Endothelial cell (in vitro differentiated cells): ENCODE measurements at regions not wholly inside any gene's neighbourhood (a gene's known extent, or its start where the extent isn't known, plus 50 kb on each side); places are given as distances from the start of the nearest gene placed in this dataset.

Source experiments
- DNase-seq: peaks from one replicate; pipeline ENCODE4 v3.0.0; 2021; ENCODE audit warnings: low spot score
- H3K27ac Mint-ChIP-seq: one replicate; pipeline ENCODE4 v1.8.0; 2021; ENCODE audit warnings: mixed read lengths, inconsistent platforms; ENCODE audit not compliant: unreplicated experiment
- H3K27me3 Mint-ChIP-seq: one replicate; pipeline ENCODE4 v1.8.0; 2021; ENCODE audit warnings: mild to moderate bottlenecking, moderate library complexity, mixed read lengths, inconsistent platforms; ENCODE audit not compliant: unreplicated experiment
- H3K36me3 Mint-ChIP-seq: one replicate; pipeline ENCODE4 v1.8.0; 2021; ENCODE audit warnings: mild to moderate bottlenecking, low read depth, mixed read lengths, inconsistent platforms; ENCODE audit not compliant: unreplicated experiment
- H3K4me1 Mint-ChIP-seq: one replicate; pipeline ENCODE4 v1.8.0; 2021; ENCODE audit warnings: mild to moderate bottlenecking, mixed read lengths, inconsistent platforms; ENCODE audit not compliant: unreplicated experiment
- H3K4me3 Mint-ChIP-seq: one replicate; pipeline ENCODE4 v1.8.0; 2021; ENCODE audit warnings: mild to moderate bottlenecking, mixed read lengths, inconsistent platforms; ENCODE audit not compliant: unreplicated experiment
- H3K9me3 Mint-ChIP-seq: one replicate; pipeline ENCODE4 v1.8.0; 2021; ENCODE audit warnings: mixed read lengths, inconsistent platforms; ENCODE audit not compliant: unreplicated experiment
- TF ChIP-seq, protein P1 (sequence below): fragments of 200-600 bp; sonication (generic); IDR thresholded peaks from one replicate; pipeline ENCODE4 v1.5.0; 2021; ENCODE audit warnings: antibody characterized with exemption; ENCODE audit not compliant: unreplicated experiment

DNA sequence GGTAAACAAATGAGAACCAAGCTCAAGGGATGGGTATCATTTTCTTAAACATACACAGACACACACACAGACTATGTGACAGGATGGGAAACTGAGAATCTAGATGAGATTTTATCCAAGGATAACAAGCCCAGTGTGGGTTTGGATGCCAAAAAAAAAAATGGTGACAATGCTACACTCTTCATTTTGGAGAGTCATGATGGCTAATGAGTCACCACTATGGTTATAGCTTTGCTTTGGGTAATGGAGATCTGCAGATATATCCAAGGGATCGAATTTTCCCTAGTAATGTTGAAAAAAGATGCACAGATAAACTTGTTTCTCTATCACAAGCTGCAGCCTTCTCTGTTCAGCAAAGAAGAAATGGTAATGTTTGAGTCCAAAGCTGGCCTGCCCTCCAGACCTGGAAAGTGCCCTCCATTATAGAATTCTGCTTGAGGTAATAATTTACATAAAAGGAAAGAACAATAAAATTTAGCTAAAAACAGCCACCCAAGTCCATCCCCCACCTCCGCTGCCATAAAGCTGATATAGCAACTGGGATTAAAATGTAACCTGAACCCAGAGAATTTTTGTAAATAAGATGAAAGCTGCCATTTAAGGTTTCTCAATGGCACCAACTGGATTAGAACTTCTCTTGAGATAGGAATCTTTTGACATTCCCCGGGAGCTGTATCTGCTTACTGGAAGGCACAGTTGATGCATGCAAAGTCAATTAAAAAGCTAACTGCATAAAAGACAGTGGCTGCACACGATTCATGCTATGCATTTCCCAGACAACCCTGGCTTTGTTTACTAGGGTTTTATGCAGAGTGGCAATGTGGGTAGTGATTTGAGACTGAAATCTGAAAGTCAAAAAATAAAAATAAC is 395.2 kb upstream of the LYPLAL1 start:
- Mint-ChIP-seq H3K27ac (no peak overlapping the region), H3K36me3 (no peaks in the 10 kb centered on the region), H3K9me3 (no peaks in the 10 kb centered on the region), H3K4me3 (no peak overlapping the region), H3K4me1 (no peaks in the 10 kb centered on the region), H3K27me3 (no peaks in the 10 kb centered on the region)
- TF ChIP-seq, protein P1, sequence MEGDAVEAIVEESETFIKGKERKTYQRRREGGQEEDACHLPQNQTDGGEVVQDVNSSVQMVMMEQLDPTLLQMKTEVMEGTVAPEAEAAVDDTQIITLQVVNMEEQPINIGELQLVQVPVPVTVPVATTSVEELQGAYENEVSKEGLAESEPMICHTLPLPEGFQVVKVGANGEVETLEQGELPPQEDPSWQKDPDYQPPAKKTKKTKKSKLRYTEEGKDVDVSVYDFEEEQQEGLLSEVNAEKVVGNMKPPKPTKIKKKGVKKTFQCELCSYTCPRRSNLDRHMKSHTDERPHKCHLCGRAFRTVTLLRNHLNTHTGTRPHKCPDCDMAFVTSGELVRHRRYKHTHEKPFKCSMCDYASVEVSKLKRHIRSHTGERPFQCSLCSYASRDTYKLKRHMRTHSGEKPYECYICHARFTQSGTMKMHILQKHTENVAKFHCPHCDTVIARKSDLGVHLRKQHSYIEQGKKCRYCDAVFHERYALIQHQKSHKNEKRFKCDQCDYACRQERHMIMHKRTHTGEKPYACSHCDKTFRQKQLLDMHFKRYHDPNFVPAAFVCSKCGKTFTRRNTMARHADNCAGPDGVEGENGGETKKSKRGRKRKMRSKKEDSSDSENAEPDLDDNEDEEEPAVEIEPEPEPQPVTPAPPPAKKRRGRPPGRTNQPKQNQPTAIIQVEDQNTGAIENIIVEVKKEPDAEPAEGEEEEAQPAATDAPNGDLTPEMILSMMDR: no peak
- no peak for DNase-seq

DNA sequence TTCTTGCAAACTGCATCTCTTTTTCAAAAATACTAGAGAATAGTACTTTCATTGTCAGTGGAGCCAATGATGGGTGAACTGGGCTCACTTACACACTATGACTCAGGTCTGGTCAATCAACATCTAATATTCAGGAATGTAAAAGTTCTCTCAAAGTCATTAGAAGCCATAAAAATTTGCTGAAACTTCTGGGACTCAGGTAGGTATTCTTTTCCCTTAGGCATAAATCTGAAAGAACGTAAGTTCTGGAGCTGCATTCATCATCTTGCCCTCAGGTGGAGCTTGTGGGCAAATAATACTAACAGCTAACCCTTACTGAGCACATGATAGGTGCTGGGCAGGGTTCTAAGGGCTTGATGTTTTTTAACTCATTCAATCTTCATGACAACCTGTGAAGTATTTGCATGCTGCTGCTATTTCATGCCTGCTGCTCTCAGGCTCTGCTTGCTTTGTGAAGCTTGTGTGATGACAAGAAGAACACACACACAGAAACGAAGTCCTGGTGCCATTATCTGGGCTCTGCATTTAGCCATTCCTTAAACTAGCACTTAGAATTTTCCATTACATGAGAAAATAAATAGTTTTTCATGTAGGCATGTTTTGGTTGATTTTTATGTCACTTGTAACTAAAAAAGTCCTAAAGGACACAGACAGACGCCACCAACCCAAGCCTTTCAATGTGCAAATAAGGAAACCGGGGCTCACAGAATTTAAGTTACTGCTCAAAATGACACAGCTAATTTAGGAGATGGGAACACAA is 394.2 kb upstream of the LYPLAL1 start:
- TF ChIP-seq, protein P1: no peak
- H3K4me1 Mint-ChIP-seq: no peaks in the 10 kb centered on the region
- no peaks in the 10 kb centered on the region for H3K27me3 Mint-ChIP-seq
- no peaks in the 10 kb centered on the region for H3K36me3 Mint-ChIP-seq
- no peak for DNase-seq
- H3K27ac Mint-ChIP-seq: no peak overlapping the region
- H3K9me3 Mint-ChIP-seq: no peaks in the 10 kb centered on the region
- no peak overlapping the region for H3K4me3 Mint-ChIP-seq

DNA sequence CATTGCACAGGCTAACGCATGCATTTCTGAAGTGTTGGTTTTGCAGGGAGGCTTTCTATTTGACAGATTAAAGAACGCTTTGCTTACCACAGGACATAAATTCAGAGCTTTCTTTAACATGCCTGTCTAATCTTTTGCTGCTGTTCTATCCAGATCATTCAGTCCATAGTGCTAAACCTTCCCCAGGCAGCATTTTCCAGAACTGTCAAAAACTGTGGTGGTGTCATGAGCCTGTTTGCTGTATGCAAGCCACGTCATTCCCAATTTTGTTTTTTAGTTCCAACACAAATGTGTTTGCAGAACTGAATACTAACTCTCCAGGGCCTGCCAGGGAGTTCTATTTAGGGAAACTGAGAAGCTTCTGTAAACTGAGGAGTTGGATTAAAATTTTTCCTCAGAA is 390.5 kb upstream of the LYPLAL1 start:
- no peaks in the 10 kb centered on the region for H3K9me3 Mint-ChIP-seq
- no peak overlapping the region for H3K27ac Mint-ChIP-seq
- TF ChIP-seq, protein P1: no peak

DNA sequence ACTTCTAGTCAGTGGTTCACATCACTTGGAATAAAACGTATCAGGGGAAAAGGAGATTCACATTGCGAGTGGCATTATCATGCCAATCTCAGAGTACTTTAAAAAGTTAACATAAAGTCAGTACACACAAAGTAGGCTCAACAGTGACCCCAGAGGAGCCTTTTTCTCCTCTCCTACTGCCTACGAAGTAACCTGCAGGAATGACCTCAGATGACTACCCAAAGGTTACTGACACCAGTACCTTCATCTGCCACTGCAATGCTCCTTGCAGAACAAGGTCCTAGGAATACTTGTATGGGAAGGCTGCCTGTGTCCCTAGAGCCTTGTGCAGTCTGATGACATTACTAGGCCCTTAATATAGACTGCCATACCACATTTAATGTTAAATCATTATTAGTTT is 389.8 kb upstream of the LYPLAL1 start:
- TF ChIP-seq, protein P1: no peak
- no peaks in the 10 kb centered on the region for H3K4me1 Mint-ChIP-seq
- no peak overlapping the region for H3K27ac Mint-ChIP-seq
- H3K27me3 Mint-ChIP-seq: no peaks in the 10 kb centered on the region
- H3K4me3 Mint-ChIP-seq: no peak overlapping the region
- no peaks in the 10 kb centered on the region for H3K9me3 Mint-ChIP-seq
- no peaks in the 10 kb centered on the region for H3K36me3 Mint-ChIP-seq
- no peak for DNase-seq

More for the DNA sequence above, 390.5 kb upstream of the LYPLAL1 start:
- DNase-seq: no peak
- H3K36me3 Mint-ChIP-seq: no peaks in the 10 kb centered on the region
- no peaks in the 10 kb centered on the region for H3K4me1 Mint-ChIP-seq
- H3K27me3 Mint-ChIP-seq: no peaks in the 10 kb centered on the region
- H3K4me3 Mint-ChIP-seq: no peak overlapping the region

DNA sequence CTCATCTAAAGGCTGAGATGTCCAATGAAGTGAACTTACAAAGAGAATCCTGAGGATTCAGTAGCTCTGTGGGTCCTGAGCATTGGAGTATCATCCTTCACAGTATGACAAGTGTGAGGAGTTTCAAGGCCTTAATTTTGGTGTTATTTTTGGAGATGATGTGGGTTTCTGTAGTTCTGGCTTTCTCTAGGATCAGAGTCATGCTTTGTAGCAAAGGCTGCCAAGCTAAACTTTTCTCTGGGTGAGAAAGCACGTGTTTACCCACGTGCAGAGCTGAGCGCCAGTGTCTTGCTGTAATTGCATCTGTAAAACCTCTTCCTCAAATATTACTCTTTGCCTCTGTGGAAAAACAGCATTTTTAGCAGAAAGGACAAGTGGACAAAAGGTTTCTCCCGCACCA is 387.8 kb upstream of the LYPLAL1 start:
- TF ChIP-seq, protein P1: no peak
- Mint-ChIP-seq H3K27ac (no peak overlapping the region), H3K4me1 (no peaks in the 10 kb centered on the region), H3K9me3 (no peaks in the 10 kb centered on the region), H3K4me3 (no peak overlapping the region), H3K36me3 (no peaks in the 10 kb centered on the region), H3K27me3 (no peaks in the 10 kb centered on the region)
- no peak for DNase-seq
